ENCODE measurements at regions not wholly inside any gene's neighbourhood (a gene's known extent, or its start where the extent isn't known, plus 50 kb on each side); places are given as distances from the start of the nearest gene placed in this dataset.
A peak's percentile ranks its signal among the peaks of the same experiment; 100 is the strongest.

DNA sequence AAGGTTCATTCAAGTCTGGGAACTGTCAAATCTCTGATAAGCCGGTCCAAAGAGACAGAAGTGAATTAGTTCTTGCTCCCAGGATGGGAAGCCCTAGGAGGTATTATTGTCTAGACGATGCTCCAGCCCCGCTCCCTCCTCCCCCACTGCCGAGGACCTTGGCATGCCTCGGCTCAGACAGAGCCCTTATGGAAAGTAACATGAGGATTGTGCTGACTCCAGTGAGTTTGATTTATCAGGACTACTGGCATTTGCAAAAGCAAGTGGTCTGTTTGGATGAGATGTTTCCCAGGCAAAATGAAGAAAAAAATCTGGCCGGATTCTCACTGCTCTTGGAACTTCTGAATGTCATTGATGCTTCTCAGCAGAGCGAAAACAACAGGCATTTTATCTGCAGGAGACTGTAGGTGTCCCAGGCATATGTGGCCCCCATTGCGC lies 341.0 kb downstream of the ETS1 start:
- H3K27ac ChIP-seq, result no peak overlapping the region
- no peaks in the 10 kb centered on the region for H3K4me1 ChIP-seq
- H3K27me3 ChIP-seq, result no peaks in the 10 kb centered on the region
- H3K36me3 ChIP-seq, result no peaks in the 10 kb centered on the region
- no peak for FAIRE-seq
- DNase-seq, result no peak
- peak in 1 of 4 donors; percentile 14 for ATAC-seq
- 51 to 58% methylated on average over 8 of the region's 8 CpGs for WGBS, 2 donors
- H3K9me3 ChIP-seq, result no peaks in the 10 kb centered on the region
- intact Hi-C loops (cut with DNase I), result no loop called here
- no peak overlapping the region for H3K4me3 ChIP-seq
- TF ChIP-seq, protein P1, sequence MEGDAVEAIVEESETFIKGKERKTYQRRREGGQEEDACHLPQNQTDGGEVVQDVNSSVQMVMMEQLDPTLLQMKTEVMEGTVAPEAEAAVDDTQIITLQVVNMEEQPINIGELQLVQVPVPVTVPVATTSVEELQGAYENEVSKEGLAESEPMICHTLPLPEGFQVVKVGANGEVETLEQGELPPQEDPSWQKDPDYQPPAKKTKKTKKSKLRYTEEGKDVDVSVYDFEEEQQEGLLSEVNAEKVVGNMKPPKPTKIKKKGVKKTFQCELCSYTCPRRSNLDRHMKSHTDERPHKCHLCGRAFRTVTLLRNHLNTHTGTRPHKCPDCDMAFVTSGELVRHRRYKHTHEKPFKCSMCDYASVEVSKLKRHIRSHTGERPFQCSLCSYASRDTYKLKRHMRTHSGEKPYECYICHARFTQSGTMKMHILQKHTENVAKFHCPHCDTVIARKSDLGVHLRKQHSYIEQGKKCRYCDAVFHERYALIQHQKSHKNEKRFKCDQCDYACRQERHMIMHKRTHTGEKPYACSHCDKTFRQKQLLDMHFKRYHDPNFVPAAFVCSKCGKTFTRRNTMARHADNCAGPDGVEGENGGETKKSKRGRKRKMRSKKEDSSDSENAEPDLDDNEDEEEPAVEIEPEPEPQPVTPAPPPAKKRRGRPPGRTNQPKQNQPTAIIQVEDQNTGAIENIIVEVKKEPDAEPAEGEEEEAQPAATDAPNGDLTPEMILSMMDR (IDR thresholded peaks at IDR 0.05), result no peak

DNA sequence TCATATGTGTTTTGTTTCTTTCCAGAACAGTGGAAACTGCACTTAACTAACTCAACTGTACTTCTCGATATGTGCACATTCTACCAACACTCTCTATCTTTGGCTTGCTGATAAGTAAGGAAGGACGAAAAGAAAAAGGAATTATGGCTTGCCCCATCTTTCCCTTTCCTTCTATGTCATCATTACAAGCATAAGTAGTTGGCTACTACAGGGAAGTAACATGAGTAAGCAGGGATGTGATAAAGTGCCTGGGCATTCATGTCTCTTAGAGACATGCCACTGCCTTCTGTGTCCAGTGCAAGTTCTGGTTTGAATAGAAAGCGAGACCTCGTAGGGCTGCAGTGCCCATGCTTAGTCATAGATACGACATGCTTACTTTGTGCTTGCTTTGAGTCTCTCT lies 342.5 kb downstream of the ETS1 start:
- no peaks in the 10 kb centered on the region for H3K4me1 ChIP-seq
- H3K27me3 ChIP-seq, result no peaks in the 10 kb centered on the region
- ATAC-seq (no peak), DNase-seq (no peak), FAIRE-seq (no peak)
- TF ChIP-seq, protein P1 (IDR thresholded peaks at IDR 0.05), result no peak
- 82 to 88% methylated on average over 5 of the region's 5 CpGs for WGBS, 2 donors
- intact Hi-C loops (cut with DNase I), result no loop called here
- no peak overlapping the region for H3K27ac ChIP-seq
- no peak overlapping the region for H3K4me3 ChIP-seq
- no peaks in the 10 kb centered on the region for H3K36me3 ChIP-seq
- H3K9me3 ChIP-seq, result no peaks in the 10 kb centered on the region

DNA sequence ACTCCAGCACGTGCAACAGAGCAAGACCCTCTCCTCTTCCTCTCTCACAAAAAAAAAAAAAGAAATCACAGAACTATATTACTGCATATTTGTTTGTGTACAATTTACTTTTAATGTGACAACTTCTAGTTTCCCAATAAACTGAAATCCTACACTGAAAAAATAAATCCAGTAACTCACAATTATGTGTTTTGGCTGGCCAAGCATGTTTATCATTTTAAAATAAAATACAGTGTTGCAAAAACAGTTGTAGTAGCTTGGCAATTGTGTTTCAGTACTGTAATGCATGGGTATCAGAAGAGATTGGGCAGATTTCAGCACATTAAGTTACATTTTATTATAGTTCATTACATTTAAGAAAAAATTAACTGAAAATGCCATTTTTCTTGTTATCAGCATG lies 344.9 kb downstream of the ETS1 start:
- H3K4me3 ChIP-seq, result no peak overlapping the region
- WGBS, 2 donors, result 63 to 86% methylated on average over 1 of the region's 1 CpG
- FAIRE-seq (no peak), ATAC-seq (no peak), DNase-seq (no peak)
- TF ChIP-seq, protein P1 (IDR thresholded peaks at IDR 0.05), result no peak
- no peaks in the 10 kb centered on the region for H3K36me3 ChIP-seq
- H3K27me3 ChIP-seq, result no peaks in the 10 kb centered on the region
- intact Hi-C loops (cut with DNase I), result no loop called here
- H3K27ac ChIP-seq, result no peak overlapping the region
- no peaks in the 10 kb centered on the region for H3K9me3 ChIP-seq
- H3K4me1 ChIP-seq, result no peaks in the 10 kb centered on the region

DNA sequence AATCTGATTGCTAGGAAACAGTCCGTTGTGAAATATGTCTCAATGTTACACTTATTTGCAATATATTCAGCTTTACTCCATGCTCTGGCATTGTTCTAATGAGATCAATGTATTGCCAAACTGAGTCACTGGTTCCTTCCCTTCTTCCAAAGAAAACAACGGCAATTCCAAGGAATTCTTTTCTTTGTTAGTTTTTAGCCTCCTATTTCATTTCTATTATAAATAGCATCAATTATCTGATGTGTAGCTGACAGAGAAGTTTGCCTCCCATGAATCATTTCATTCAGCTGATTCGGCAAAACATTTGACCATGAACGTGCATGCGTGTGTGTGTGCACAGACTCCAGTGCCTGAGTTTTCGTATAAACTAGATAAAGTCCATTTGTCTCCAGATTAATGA lies 346.8 kb downstream of the ETS1 start:
- WGBS, 2 donors, result 17 to 19% methylated on average over 6 of the region's 6 CpGs
- Histone ChIP-seq H3K27me3 (no peaks in the 10 kb centered on the region), H3K36me3 (no peaks in the 10 kb centered on the region), H3K4me3 (no peak overlapping the region), H3K4me1 (no peaks in the 10 kb centered on the region), H3K9me3 (no peaks in the 10 kb centered on the region), H3K27ac (no peak overlapping the region)
- ATAC-seq (no peak), FAIRE-seq (no peak), DNase-seq (no peak)
- intact Hi-C loops (cut with DNase I), result no loop called here
- TF ChIP-seq, protein P1 (IDR thresholded peaks at IDR 0.05), result no peak

DNA sequence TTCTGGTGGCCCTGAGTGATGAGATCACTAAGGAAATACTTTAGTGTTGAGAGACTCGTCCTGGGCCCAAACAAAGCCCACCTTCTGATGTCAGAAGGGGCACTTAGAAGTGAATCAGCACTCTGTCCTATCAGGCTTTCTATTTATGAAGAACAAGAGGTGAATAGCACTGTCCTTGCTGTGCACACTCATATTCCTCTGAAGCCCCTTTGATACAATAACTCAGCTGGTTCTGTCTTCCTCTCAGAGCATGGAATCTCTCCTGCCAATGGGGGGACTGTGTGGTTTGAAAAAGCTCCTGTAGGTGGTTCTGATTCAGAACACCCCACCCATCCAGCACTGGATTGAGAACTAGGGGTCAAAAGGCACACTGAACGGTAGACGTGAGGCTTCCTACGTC lies 348.1 kb downstream of the ETS1 start:
- WGBS, 2 donors, result 75 to 83% methylated on average over 4 of the region's 4 CpGs
- TF ChIP-seq, protein P1 (IDR thresholded peaks at IDR 0.05), result no peak
- intact Hi-C loops (cut with DNase I), result no loop called here
- Histone ChIP-seq H3K4me3 (no peak overlapping the region), H3K36me3 (no peaks in the 10 kb centered on the region), H3K9me3 (no peaks in the 10 kb centered on the region), H3K27me3 (no peaks in the 10 kb centered on the region), H3K27ac (no peak overlapping the region), H3K4me1 (no peaks in the 10 kb centered on the region)
- no peak for ATAC-seq
- no peak for DNase-seq
- FAIRE-seq, result no peak

Measured in pancreas (tissue), 10 donors.